Heart right ventricle (tissue), 16 donors: ENCODE measurements at regions not wholly inside any gene's neighbourhood (a gene's known extent, or its start where the extent isn't known, plus 50 kb on each side); places are given as distances from the start of the nearest gene placed in this dataset.

ENCODE experiments used
- ATAC-seq, 8 donors: fragments of 200-7000 bp; cut with Tn5 transposase; one replicate each; pipeline ENCODE4 v1.9.1; 2020; ENCODE audit warnings: mild to moderate bottlenecking in 8 of 8, moderate library complexity in 8 of 8, moderate number of reproducible peaks in 1 of 8
- DNase-seq, 2 donors: peaks; one replicate each; pipeline ENCODE4 v3.0.0-alpha.2; 2020
- H3K27ac ChIP-seq, 10 donors: fragments of 200-600 bp; sonication (generic) in 2 of 10; one replicate each; pipeline versions ENCODE4 v1.5.0 to v1.8.0; 2020 to 2022; ENCODE audit warnings: mild to moderate bottlenecking in 3 of 10
- H3K27me3 ChIP-seq, 7 donors: fragments of 200-600 bp; one replicate each; pipeline ENCODE4 v1.8.0; 2021 to 2022; ENCODE audit warnings: mild to moderate bottlenecking in 2 of 7
- H3K36me3 ChIP-seq, 9 donors: fragments of 200-600 bp; sonication (generic) in 1 of 9; one replicate each; pipeline versions ENCODE4 v1.5.0 to v1.8.0; 2020 to 2022; ENCODE audit warnings: mild to moderate bottlenecking in 2 of 9
- H3K4me1 ChIP-seq, 9 donors: fragments of 200-600 bp; sonication (generic) in 1 of 9; one replicate each; pipeline versions ENCODE4 v1.5.0 to v1.8.0; 2020 to 2022; ENCODE audit warnings: mild to moderate bottlenecking in 4 of 9
- H3K4me3 ChIP-seq, 10 donors: fragments of 200-600 bp; sonication (generic) in 2 of 10; one replicate each; pipeline versions ENCODE4 v1.5.0 to v1.8.0; 2020 to 2022; ENCODE audit warnings: mild to moderate bottlenecking in 7 of 10, moderate library complexity in 2 of 10
- H3K9me3 ChIP-seq, 11 donors: fragments of 200-600 bp in 10 of 11; sonication (generic) in 2 of 11; one replicate each; pipeline versions ENCODE4 v1.5.0 to v1.8.0; 2013 to 2022; ENCODE audit warnings: mild to moderate bottlenecking in 2 of 11, control low read depth in 1 of 11, moderate library complexity in 1 of 11
- WGBS, 2 donors: extraction: QIAGEN DNeasy Blood & Tissue Kit; methylation state at CpG; one replicate each; pipeline ENCODE4 v1.1.7; 2013; ENCODE audit warnings: inconsistent platforms in 1 of 2; 5-methylcytosine and 5-hydroxymethylcytosine counted together
- intact Hi-C, 10 donors: fragments of 100-400 bp; cut with DNase I; formaldehyde crosslinking; loops; one replicate each; pipeline versions ENCODE4 v1.11.1 to v1.14.2; 2022
- TF ChIP-seq, protein P1 (sequence below), 9 donors: fragments of 200-600 bp; sonication (generic) in 2 of 9; IDR thresholded peaks; one replicate each; pipeline versions ENCODE4 v1.5.0 to v1.8.0; 2021 to 2022; ENCODE audit warnings: antibody characterized with exemption in 9 of 9, mild to moderate bottlenecking in 5 of 9, moderate library complexity in 1 of 9
- donor health status: Arrhythmogenic right ventricular cardiomyopathy.
- donor health status: ischemic (EF 13 %, LVEDD 7.1; RV severe dilation, severe dysfunction).
- donor health status: healthy with polysubstance abuse.
- donor health status: DM: no; HTN: yes; CAD: no.
- donor health status: DM: no; HTN: no; CAD: no.
- donor health status: ischemic (EF 25% LVEDD 6.9; RV normal size, moderate dysfunction).
- donor health status: ischemic (EF 25% LVEDD 5.7; RV mildly dilated, moderate dysfunction).
- donor health status: healthy.
- donor health status: DM: yes; HTN: yes; CAD: no.
- donor health status: Ischemic cardiomyopathy.
- donor health status: ischemic (EF 35%, LVEDD 5.7; RV mildly dilated, moderate dysfunction).
- donor health status: nonischemic (EF 11% LVEDD 7.7; RV severe dilation, severe dysfunction).
- donor health status: DM: yes; HTN: yes; CAD: no.
- donor health status: PGD.
- donor health status: ischemic (EF 29% LVEDD 5.4; RV normal size, mild dysfunction).
- donor health status: nonischemic (EF 23%, LVEDD 6.1; RV moderate dilation, normal function).

DNA sequence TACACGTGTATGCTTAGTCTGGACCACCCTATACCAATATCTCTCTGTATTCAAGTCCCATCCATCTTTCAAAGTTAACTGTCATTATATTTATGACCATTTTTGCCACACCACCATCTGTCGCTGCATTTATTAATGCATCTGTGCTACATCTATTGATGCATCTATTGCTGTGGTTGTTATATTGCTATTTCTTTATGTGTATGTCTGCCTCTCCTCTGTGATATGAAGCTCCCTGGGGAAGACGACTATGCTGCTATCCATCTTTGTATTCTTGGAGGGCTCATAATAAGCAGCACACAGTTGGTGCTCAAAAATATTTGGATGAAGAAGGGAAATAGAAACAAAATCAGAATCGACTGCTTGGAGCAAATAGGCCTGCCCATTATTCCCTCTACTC is 357.6 kb downstream of the RPS29 start:
- DNase-seq (no peak), ATAC-seq (no peak)
- Histone ChIP-seq H3K27me3 (no peaks in the 10 kb centered on the region), H3K27ac (no peak overlapping the region), H3K9me3 (peaks cover 0 to 7% (median 0%) of the 10 kb centered on the region in 11 donors), H3K36me3 (no peaks in the 10 kb centered on the region), H3K4me3 (no peak overlapping the region), H3K4me1 (no peaks in the 10 kb centered on the region)
- 76 to 78% methylated on average over 4 of the region's 4 CpGs for WGBS, 2 donors
- TF ChIP-seq, protein P1, sequence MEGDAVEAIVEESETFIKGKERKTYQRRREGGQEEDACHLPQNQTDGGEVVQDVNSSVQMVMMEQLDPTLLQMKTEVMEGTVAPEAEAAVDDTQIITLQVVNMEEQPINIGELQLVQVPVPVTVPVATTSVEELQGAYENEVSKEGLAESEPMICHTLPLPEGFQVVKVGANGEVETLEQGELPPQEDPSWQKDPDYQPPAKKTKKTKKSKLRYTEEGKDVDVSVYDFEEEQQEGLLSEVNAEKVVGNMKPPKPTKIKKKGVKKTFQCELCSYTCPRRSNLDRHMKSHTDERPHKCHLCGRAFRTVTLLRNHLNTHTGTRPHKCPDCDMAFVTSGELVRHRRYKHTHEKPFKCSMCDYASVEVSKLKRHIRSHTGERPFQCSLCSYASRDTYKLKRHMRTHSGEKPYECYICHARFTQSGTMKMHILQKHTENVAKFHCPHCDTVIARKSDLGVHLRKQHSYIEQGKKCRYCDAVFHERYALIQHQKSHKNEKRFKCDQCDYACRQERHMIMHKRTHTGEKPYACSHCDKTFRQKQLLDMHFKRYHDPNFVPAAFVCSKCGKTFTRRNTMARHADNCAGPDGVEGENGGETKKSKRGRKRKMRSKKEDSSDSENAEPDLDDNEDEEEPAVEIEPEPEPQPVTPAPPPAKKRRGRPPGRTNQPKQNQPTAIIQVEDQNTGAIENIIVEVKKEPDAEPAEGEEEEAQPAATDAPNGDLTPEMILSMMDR (IDR thresholded peaks at IDR 0.05), result no peak
- intact Hi-C loops, result no loop called here

GRCh38 chr14:49221316-49221715 is 364.9 kb downstream of the RPS29 start:
- H3K36me3 ChIP-seq, result no peaks in the 10 kb centered on the region
- DNase-seq (no peak), ATAC-seq (no peak)
- H3K27me3 ChIP-seq, result no peaks in the 10 kb centered on the region
- intact Hi-C loops, result no loop called here
- TF ChIP-seq, protein P1 (IDR thresholded peaks at IDR 0.05), result no peak
- no peak overlapping the region for H3K27ac ChIP-seq
- WGBS, 2 donors, result 59 to 73% methylated on average over 3 of the region's 3 CpGs
- H3K4me1 ChIP-seq, result no peaks in the 10 kb centered on the region
- H3K4me3 ChIP-seq, result no peak overlapping the region
- H3K9me3 ChIP-seq, result no peaks in the 10 kb centered on the region

DNA sequence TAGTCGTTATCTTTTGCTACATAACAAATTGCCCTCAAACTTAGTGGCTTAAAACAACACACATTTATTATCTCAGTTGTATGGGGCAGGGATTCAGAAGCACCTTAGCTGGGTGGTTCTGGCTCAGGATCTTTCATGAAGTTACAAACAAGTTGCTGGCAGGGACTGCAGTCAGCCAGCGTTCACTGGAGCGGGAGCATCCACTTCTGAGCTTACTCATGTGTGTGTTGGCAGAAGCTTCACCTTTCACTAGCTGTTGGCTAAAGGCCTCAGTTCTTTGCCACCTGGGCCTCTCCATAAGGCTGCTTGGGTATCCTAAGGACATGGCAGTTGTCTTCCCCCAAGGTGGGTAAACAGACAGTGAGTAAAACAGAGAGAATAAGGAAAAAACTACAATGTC is 365.7 kb downstream of the RPS29 start:
- intact Hi-C loops, result no loop called here
- no peak for ATAC-seq

GRCh38 chr14:49218436-49219092 is 367.6 kb downstream of the RPS29 start:
- DNase-seq, result no peak
- no peaks in the 10 kb centered on the region for H3K36me3 ChIP-seq
- peaks cover 0 to 9% (median 0%) of the 10 kb centered on the region in 11 donors for H3K9me3 ChIP-seq
- peak in 3 of 8 donors; percentile 11 to 37 (median 17) for ATAC-seq
- no peak overlapping the region for H3K27ac ChIP-seq
- no peak overlapping the region for H3K4me3 ChIP-seq
- H3K4me1 ChIP-seq, result no peaks in the 10 kb centered on the region
- 62 to 70% methylated on average over 5 of the region's 5 CpGs for WGBS, 2 donors
- TF ChIP-seq, protein P1 (IDR thresholded peaks at IDR 0.05), result no peak
- intact Hi-C loops, result no loop called here
- no peaks in the 10 kb centered on the region for H3K27me3 ChIP-seq

More for the DNA sequence above, 365.7 kb downstream of the RPS29 start:
- Histone ChIP-seq H3K27me3 (no peaks in the 10 kb centered on the region), H3K4me3 (no peak overlapping the region), H3K27ac (no peak overlapping the region), H3K4me1 (no peaks in the 10 kb centered on the region), H3K9me3 (peaks cover 0 to 3% (median 0%) of the 10 kb centered on the region in 11 donors), H3K36me3 (no peaks in the 10 kb centered on the region)
- TF ChIP-seq, protein P1 (IDR thresholded peaks at IDR 0.05), result no peak
- 69 to 82% methylated on average over 3 of the region's 3 CpGs for WGBS, 2 donors
- no peak for DNase-seq
